NCI-H1092 treated with DMSO at 0.1 percent for 48 hours (cell line): ENCODE measurements at regions not wholly inside any gene's neighbourhood (a gene's known extent, or its start where the extent isn't known, plus 50 kb on each side); places are given as distances from the start of the nearest gene placed in this dataset.

ENCODE experiments used
- DNase-seq: peaks from one replicate; lab custom pipeline; 2025; lab: John Stamatoyannopoulos, UW

DNA sequence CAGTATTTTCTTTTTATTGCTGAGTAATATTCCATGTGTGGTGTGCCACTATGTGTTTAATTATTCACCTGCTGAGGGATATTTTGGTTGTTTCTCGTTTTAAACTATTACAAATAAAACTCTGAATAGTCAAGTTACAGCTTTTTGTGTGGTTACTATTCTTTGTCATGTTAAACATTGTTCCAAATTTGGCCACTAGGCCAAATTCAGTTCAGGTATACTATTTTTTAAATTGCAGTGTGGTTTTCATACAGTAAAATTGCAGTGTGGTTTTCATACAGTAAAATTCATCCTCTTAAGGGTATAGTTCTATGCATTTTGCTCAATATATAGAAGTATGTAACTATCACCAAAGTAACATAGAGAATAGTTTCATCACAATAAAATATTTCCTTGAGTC is 97.4 kb upstream of the FAM3C start:
- DNase-seq = no peak

DNA sequence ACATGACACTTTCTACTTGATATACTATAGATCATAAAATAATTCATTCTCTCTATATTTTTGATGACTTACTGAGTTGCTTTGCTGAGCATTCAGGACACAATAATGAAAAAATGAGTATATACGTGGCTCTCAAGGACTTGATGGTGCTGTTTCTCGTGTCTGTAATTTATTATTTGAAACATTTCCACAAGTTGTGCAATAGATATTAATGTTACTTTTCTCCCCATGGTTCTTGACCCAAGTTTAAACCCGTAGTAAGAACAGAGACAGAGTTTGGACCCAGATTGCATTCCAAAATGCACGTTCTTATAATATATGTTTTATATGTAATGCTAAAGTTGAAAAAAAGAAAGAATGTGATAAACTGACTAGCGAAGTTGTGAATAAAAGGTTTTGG is 94.2 kb upstream of the FAM3C start:
- no peak for DNase-seq

DNA sequence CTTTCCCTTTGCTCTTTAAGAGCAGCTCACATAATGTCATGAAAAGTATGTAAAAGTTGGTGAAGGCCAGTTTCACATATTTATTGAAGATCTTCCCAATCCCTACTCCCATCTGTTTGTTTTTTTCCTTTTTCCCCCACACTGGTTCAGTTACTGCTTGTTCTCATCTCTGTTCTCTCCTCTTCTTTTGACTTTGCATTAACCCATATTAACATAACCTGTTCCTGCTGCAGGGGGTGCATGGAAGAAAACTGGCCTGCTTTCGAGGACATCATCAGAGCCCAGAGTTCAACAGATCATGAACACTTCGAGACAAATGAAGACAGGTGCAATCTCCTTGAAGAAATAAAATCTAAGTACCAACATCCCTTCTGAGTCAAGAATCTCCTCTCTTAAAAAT is 93.3 kb upstream of the FAM3C start:
- DNase-seq = no peak

DNA sequence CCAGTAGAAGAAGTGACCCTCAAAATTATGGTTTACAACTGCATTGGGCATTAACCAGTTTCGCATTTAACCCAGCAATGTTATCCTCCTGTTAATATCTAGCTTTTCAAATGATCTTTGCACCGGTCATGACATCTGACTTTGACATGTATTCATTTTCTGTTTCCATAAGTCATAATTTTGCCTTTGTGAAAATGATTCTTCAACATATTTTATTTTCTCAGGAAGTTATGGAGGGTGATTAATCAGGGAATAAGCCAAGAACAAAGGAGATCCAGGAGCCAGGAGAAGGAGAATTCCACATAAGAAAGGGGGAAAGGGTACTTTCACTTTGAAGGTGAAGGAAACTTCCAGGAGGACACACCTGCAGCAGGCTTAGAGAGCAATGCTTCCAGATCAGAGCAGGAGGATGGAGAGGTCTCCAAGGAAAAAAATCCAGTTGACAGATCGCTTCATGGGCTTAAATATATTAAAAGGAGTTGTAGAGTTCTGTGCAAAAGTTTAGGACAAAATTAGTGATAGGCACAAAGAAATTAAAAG is 92.1 kb upstream of the FAM3C start:
- no peak for DNase-seq

DNA sequence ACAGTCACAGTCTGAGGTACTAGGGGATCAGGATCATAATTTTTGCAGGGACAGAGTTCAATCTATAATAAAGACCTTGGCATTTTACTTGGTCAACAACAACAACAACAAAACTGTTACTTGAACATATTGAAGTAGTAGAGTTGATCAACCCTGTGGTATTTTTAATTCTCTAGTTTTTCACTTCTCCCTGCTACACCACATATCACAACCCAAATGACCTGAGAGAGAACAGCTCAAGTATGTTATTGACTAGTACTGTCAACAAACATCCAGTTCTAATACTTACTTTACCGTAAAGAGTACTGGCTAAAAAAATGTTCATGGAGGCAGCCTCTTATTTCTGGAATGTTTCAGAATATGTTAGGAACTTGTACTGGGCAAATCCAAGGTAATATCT is 90.5 kb upstream of the FAM3C start:
- DNase-seq = no peak

DNA sequence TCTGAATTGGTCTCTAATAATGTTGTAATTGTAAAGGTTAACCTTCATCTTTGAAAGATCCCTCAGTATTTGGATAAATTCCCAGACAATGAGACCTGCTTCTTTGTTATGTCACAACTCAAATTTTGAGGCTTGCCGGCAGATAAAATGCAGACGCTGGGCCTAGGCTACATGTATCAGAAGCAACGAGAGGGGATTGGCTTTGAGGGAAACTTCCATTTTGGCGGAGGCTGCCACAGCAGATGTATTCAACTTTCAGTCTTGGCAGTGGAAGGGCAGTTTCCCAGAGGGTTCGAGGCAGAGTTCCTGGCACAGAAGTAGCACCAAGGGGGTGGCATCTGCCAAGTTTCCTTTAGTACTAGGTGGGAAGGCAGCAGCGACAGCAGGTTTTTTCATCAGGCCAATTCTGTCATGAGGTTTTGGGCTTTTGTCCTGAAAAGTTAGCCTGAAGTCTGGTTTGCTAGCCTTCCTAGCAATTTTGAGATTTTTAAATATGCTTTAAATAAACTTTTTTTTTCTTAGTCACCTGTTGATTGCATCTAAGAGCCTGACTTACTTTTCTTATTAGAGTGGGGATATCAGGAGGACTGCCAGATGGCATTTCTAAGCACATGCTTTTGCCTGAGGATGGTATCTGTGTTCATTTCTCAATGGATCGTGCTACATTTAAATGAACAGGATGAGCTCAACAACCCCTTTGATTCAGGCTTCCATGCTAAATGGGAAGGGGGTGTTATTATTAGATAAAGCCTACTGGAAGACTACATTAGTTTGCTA is 89.5 kb upstream of the FAM3C start:
- no peak for DNase-seq

DNA sequence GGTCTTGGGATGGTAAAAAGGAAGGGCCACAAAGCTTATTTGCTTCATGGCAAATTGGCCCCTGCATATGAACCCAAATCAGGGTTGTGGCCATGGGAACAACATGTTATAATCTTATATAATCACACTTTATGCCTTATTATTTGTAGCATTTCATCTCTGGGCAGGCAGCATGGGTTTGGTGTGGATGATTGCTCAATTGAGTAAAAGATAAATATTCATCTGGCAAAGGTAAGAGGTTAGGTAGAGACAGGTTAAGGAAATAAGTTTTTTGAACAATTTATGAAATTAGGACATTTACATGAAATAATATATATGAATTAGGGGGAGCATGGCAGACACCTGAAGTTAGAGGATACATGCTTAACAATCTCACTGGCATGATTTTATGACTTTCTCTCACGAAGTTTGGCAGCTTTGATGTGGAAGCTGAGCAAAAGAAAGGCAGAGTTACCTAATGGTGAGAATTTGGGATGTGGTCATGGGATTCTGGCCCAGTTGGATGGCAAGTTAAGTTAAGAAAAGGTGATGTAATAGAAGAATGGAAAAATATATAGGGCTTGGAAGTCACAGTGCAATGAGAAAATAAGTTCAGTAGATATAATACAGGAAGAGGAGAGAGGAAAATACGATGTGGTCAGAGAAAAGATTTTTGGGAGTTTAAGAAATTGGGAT is 88.1 kb upstream of the FAM3C start:
- no peak for DNase-seq

DNA sequence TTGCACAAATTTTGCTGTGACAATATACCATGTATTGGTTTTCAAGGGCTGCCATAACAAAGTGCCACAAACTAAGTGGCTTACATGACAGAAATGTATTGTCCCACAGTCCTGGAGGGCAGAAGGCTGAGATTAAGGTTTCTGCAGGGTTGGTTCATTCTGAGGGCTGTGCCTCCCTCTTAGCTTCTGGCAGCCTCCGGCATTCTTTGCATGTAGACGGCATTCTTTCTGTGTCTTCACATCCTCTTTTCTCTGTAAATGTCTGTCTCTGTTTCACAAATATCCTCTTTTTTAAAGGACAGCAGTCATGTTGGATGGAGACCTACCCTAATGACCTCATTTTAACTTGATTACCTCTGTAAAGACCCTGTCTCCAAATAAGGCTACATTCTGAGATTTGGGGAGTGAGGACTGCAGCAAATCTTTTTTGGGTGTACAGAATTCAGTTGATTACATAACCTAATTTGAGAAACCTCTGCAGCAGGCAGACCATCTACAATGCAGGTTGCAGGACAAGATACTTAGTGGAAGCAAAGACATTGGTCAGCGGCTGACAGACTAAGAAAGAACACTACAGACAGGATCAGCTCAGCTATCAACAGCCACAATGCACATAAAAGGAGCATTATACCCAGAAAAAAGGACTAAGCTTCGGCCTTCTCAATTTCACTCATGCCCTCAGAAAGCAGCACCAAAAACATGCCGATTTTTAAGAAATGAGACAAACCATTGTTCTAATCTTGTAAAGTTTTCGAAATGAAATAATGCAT is 84.6 kb upstream of the FAM3C start:
- no peak for DNase-seq

DNA sequence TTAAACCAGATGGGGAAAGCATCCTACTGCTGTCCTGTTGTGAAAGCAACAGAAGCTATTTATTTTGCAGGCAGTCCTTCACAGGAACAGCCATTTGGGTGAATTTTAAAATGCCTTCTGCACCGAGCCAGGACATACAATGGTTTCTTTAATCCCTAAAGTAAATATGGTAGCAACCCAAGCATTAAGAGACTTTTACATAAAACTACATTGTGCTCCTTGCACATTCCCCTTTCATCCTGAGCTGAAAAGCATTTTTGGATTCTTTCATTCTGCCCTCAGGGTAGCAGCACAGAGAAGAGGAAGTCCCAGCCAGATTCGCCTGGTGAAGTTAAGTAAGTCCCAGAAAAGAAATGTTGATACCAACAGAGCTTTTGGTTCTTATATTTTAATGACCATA is 84.0 kb upstream of the FAM3C start:
- DNase-seq = no peak

DNA sequence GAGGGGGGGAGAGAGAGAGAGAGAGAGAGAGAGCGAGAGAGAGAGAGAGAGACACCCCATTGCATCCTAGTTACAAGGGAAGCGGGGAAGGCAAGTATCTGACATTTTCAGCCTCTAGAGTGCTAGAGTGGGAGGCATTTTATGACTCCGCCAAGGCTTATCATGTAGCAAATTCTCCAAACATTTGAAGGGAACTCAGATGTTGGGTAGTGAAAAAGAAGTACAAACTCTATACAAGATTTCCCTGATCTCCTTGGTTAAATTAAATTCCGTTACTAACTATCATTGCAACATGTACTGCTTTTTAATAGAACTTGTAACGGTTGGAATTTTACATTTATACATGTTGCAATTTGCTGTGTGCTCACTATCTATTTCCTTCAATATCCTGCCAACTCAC is 83.4 kb upstream of the FAM3C start:
- no peak for DNase-seq

DNA sequence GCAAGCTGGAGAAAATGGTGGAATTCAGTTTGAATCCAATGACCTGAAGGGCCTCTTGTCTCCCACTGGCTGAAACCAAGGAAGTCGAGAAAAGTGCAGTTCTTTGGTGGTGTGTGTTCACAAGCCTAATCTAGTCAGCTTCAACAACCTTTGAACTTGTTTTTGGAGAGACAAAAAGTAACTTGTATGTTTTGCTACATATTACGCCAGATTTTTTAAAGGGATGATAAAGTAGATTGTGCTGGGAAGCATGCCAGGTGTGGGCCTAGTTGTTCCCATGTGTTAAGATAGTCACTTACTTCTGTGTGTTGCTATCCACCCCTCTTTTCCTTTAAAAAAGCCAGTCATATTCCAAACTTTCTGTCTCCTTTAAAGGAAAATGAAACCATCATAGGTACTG is 79.7 kb upstream of the FAM3C start:
- no peak for DNase-seq

DNA sequence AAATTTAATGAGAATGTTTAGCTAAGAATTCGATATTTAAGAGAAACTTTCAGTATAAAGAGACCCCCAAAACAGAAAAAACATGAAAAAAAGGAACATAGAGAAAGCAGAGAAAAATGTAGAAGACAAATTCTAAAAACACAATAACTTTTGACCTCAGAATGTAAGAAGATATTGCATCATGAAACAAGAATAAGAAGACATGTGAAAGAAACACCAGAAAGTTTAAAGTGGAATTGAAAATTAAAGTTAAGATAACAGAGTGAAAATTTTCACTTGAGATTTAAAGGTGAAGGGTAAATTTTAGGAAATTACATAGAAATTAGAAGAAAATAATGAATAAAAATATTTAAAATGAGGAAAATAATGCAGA is 78.2 kb upstream of the FAM3C start:
- no peak for DNase-seq

DNA sequence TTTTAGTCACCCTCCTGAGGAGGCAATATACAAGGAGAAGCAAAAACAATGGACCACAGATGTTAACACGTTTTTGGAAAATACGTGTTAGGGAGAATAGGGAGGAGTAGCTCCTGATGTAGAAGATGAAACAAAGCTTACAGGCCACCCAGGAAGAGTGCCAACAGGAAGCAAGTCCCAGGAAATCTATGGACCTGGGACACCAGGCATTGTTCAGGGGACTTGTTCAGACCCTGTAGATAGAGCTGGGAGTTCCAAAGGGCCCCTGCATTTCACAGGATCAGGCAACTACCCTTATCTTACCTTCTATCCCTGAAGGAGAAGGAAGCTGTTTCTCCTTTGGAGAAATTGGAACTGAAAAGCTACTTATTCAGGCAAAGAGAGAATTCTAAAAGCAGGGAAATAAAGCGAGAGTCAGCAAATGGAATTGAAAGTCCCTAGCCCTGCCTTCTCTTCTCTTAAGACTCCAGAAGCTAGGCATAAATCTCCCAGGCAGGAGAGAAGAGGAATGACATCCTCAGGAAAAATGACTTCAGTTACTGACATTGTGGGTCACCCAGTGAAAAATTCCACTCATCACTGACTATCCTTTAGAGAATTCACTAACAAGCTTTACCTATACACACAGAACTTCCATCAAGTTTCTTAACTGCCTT is 77.7 kb upstream of the FAM3C start:
- no peak for DNase-seq

DNA sequence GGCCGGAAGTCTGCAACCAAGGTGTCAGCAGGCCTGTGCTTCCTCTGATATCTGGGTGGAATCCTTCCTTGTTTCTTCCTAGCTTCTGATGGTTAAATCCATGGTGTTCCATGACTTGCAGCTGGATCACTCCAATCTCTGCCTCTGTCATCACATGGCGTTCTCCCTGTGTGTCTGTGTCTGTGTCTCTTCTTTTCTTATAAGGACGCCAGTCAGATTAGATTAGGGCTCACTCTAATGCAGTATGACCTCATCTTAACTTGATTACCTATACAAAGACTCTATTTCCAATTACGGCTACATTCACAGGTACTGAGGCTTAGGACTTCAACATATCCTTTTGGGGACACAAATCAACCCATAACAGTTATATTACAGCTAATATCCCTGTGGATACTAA is 70.3 kb upstream of the FAM3C start:
- DNase-seq = no peak

DNA sequence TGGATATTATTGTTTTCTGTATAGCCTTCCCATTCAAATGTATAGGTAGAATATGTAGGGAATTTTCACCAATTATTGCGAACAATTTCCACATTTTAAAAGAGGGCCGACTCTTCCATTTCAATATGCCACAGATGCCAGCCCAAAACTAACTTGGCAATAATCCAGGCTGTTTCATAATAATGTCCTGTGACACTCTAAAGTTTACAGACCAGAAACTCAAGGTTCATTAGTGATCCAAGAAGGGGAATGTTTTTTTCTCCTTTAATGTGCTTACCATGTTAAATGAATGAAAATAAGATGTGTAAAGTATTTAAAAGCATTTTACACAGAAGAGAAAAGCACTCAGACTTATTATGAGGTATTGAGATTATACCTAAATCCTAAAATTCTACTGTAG is 63.0 kb upstream of the FAM3C start:
- DNase-seq = no peak

DNA sequence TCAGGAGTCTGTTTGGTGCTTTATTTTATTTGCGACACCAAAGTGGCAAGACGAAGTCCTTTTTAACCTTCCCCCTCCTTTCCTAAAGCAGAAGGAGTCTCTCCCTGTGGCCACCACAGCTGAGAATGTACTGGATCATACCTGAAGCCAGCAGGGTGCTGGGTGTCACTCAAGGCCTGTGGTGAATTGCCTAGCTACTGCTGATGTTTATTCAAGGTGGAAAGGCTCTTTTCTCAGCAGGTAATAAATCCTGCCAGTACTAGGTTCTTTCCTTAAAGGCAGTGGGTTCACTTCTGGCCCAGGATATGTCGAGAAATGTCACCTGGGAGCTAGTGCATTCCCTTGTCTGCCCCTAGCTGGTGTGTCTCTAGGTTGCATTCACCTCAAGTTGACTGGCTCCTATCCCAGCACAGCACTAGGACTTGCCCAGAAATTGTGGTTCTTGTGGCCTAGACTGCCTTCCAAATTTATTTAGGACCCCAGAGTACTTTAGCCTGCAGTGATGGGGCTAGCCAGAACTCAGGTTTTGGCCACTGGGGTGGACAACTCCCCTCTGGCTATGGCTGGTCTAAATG is 60.8 kb upstream of the FAM3C start:
- no peak for DNase-seq

DNA sequence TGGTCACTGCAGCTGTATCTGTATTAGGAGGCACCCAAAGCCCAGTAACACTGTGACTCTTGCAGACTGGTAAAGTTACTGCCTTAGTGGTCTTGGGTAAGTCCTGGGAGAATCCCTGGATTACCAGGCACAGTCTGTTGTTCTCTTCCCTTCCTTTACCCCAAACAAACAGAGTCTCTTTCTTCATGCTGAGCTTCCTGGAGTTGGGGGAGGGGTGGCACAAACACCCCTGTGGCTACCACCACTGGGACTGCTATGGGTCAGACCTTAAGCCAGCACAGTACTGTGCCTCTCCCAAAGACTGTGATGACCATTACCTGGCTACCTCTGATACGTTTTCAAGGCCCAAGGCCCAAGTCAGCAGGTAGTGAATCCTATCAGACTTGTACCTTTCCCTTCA is 59.9 kb upstream of the FAM3C start:
- DNase-seq = no peak

DNA sequence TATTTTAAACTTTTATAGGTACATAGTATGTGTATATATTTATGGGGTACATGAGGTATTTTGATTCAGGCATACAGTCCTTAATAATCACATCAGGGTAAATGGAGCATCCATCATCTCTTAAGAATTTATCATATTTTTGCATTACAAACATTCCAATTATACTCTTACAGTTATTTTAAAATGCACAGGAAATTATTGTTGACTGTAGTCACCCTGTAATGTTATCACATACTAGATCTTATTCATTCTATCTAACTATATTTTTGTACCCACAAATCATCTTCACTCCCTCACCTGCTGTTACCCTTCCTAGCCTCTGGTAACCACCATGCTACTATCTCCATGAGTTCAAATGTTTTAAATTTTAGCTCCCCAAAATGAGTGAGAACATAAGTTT is 56.3 kb upstream of the FAM3C start:
- DNase-seq = no peak

DNA sequence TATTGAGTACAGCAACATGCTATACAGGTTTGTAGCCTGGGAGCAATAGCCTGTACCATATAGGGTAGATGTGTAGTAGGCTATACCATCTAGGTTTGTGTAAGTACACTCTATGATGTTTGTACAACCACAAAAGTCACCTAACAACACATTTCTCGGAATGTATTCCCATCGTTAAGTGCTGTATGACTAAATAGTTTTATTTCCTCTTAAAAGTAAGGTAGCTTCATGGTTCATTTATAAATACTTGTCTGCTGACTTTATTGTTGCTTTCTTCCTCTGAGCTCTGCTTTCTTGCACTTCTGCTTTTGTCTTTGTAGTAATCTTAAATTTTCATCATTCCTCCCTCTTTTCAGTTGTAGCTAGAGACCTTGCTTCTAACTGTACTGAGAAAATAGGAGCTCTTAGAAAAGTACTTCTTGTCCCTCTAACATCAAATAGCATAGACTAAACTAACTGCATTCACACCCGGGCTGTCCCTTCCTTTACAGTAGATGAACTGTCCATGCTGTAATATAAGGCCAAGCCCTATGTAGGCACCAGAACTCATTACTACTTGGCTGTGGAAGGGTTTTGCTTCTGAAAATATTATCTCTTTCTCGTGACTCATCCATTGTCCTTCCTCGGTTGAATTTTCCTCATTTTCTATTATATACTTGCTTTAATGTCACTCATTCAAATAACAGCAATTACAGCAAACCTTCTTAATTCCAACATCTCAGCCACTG is 55.4 kb upstream of the FAM3C start:
- DNase-seq = no peak

DNA sequence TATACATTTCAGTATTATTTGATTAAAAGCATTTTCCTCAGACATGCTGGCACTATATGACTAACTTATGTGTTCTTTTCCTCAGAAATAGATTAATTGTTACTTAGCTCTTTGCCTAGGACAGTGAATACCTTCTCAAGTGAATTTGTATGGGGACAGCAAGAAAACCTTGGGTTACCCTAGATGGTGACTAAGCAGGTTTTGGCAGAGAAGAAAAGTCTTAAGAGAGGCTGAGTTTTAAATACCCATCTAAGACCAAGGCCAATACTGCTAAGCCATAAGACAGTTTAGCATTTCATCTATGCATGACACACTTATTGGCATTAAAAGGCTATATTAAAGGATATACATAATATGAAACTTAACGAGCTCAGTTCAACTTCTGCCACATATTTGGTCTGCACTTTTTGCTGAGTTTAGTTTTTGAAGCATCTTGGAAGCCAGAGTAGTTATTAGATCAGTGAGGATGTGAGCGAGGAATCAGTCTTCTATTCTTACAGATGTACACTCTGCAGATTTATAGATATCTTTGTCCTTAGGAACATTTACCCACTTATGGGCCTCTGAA is 54.6 kb upstream of the FAM3C start:
- DNase-seq = no peak

DNA sequence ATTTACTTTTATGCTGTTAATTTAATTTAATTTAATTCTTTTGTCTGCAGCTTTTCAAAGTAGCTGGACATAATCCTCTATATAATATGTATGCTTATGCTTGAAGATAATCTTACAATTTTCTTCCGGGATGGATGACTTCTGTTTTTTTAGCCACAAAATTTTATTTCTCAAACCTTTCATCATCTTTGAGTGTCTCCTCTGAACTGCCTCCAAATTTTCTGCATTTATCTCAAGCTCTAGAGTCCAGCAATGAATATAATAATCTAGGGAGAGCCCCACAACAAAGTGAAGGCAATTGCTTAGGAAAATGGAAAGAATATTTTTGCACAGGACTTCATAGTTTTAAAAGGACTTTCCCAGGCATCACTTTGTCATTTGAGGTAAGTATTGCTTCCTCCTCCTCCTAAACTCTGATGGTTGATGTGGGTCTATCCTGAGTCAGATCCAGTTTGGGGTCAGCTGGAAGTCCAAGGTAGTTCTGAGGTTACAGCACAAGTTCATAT is 53.7 kb upstream of the FAM3C start:
- DNase-seq = no peak
